SK-N-MC (cell line): ENCODE measurements at regions not wholly inside any gene's neighbourhood (a gene's known extent, or its start where the extent isn't known, plus 50 kb on each side); places are given as distances from the start of the nearest gene placed in this dataset.
"Not testable (repeated sequence)": the region's sequence is repeated elsewhere in the genome, so short reads cannot be mapped to it uniquely, and the experiment has no call there.

Source experiments
- DNase-seq: peaks from one replicate; pipeline ENCODE4 v3.0.0-alpha.2; 2011; ENCODE audit warnings: low read depth, low spot score
- H3K27ac ChIP-seq: fragments of 200-600 bp; sonication (generic); 2 replicates; pipeline ENCODE4 v1.5.1; 2016; ENCODE audit warnings: mixed run types
- H3K36me3 ChIP-seq: fragments of 200-600 bp; sonication (generic); 2 replicates; pipeline ENCODE4 v1.6.1; 2017; ENCODE audit warnings: antibody characterized with exemption, low read length, mixed read lengths; ENCODE audit not compliant: insufficient read depth
- H3K4me3 ChIP-seq: fragments of 200-600 bp; sonication (generic); 2 replicates; pipeline ENCODE4 v1.5.1; 2016
- H3K9ac ChIP-seq: fragments of 200-600 bp; sonication (generic); 2 replicates; pipeline ENCODE4 v1.8.0; 2017; ENCODE audit warnings: mixed run types, mixed read lengths; ENCODE audit not compliant: insufficient read length
- H3K9me3 ChIP-seq: fragments of 200-600 bp; sonication (generic); 2 replicates; pipeline ENCODE4 v1.6.1; 2017; ENCODE audit warnings: low read depth, mild to moderate bottlenecking, antibody characterized with exemption, low read length, moderate library complexity, mixed read lengths
- EZH2 ChIP-seq: fragments of 200-600 bp; sonication (generic); IDR thresholded peaks from one replicate; pipeline ENCODE4 v1.6.1; 2017; ENCODE audit warnings: antibody characterized with exemption
- FOXP2 ChIP-seq: optimal IDR thresholded peaks from 2 replicates; pipeline ENCODE3; 2011; ENCODE audit warnings: mild to moderate bottlenecking, moderate library complexity; ENCODE audit not compliant: insufficient read depth; ENCODE audit errors: extremely low read length, control extremely low read depth
- POLR2AphosphoS5 ChIP-seq: IDR thresholded peaks from 2 replicates; pipeline ENCODE4 v1.6.1; 2012; ENCODE audit warnings: mild to moderate bottlenecking, low read depth, low read length, borderline replicate concordance

DNA sequence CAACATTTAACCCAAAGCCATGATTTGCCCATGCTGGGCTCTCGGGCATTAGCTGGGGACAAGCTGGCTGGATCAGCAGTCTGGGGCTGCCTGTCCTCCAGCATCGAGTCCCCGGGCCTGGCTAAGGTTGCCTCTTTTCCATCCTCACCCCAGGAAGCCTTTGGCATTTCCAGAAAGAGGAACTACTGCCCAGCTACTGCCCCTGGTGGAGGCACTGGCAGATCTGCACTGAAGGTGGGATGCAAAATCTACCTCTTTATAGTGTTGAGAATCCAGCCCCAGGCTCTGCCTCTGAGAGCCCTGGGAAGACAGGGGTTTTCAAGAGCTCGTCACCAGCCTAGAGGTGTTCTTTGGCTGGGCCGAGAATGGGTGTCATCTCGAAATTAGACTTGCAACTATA, 635.9 kb downstream of the MATN1 start:
- no peaks in the 10 kb centered on the region for H3K9me3 ChIP-seq
- no peak overlapping the region for H3K4me3 ChIP-seq
- H3K36me3 ChIP-seq: no peaks in the 10 kb centered on the region
- H3K27ac ChIP-seq: no peak overlapping the region
- H3K9ac ChIP-seq: no peak overlapping the region
- DNase-seq: no peak
- TF ChIP-seq EZH2 (no peak), POLR2AphosphoS5 (no peak), FOXP2 (no peak)

DNA sequence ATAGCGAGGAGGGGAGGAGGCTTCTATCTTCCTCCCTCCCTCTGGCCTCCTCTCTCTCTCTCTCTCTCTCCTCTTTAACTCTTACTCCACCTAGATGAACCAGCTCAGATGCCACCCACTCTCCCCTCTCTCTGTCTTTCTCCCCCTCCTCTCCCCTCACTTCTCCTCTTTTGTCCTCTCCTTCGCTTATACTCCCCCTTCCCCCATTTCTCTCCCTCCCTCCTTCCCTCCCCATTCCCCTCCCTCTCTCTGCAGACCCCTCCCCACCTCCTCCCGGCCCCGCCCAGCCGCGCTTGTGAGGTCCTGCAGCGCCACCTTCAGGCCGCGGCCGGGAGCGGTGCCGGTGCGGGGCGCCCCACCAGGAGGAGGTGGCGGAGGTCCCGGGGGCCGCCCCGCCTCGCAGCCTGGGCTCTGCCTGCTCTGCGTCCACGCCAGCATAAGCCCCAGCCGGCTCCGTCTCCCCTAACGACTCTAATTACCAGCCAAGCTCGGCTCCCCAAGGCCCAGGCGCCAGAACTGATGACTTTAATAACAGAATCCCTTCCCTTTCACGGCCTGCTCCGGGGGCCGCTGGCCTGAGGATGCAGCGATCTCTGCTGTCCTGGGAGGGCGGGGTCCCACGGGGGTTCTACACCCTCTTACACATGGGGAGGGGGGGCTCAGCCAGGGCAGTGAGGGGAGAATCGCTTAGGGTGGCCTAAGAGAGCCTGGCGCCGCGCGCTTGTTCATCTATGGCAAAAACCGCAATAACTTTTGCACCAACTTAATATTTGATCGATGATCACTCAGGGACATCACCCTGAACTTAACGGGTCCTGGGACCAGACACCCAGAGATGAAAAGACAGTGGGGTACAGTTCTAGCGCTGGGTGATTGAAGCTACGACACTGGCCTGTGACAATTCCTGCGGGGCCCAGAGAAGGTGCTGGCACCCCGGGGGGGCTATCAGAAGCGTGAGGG, 637.3 kb downstream of the MATN1 start:
- DNase-seq: no peak
- H3K4me3 ChIP-seq: no peak overlapping the region

DNA sequence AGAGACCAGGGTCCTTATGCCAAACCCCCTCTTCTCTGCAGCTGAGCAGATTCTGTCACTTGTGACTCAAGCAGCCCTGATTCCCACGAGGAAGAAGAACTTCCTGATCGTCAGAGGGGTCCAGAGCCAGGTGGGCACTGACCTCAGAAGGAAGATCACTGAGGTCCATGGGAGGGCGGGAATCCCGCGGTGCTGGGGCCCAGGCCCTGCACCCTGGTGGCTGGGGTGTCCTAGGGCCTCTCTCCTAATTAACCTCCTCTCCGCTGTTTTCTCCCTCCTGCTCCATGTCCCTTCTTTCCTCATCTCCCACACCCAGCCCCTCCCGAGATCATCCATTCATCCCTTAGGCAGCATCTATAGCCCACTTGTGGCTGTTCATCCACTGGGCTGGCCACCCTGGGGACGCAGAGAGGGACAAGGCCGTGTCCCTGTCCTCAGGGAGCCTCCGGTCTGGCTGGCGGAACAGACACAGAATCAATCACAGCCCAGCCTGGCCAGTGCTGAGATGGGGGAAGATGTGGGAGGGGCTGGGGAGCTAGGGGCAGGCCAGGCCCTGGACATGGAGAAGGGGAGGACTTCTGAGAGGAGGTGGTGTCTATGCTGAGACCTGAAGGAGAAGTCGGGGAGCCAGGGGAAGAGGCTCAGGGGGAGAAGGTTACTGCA, 638.3 kb downstream of the MATN1 start:
- no peak for DNase-seq
- TF ChIP-seq POLR2AphosphoS5 (no peak), FOXP2 (no peak), EZH2 (no peak)
- no peaks in the 10 kb centered on the region for H3K36me3 ChIP-seq
- H3K9me3 ChIP-seq: no peaks in the 10 kb centered on the region
- H3K4me3 ChIP-seq: no peak overlapping the region
- H3K9ac ChIP-seq: no peak overlapping the region
- H3K27ac ChIP-seq: no peak overlapping the region

More for the DNA sequence above, 637.3 kb downstream of the MATN1 start:
- Histone ChIP-seq H3K27ac (no peak overlapping the region), H3K36me3 (no peaks in the 10 kb centered on the region), H3K9me3 (no peaks in the 10 kb centered on the region), H3K9ac (no peak overlapping the region)
- TF ChIP-seq FOXP2: no peak
- TF ChIP-seq POLR2AphosphoS5: no peak
- TF ChIP-seq EZH2: no peak

DNA sequence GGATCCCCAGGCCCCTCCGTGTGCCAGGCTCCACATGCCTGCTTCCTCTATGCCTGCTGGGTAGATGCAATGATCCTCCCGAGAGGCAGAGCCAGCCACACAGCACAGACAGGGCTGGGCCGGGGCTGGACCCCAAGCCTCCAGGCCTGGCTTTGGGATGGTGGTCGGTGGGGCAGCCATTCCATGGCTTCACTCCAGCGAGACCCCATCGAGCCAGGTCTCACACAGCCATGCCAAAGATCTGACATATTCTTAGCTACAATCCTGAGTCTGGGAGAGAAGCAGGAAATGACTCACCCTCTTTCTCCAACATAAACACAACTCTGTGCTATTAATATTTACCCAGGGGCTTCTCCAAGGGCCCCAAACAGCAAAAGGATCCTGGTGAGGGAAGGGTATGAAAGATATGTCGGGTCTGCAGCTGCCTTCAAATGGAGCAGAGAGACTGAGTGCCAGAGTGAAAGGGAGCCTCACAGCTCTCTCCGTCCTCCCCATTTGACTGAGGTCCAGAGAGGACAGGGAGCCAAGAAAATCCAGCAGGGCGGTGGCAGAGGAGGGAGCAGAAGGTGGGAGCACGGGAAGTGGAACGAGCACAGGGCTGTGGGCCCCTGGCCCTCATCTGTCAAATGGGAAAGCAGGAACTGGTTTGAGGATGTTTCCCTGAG, 639.5 kb downstream of the MATN1 start:
- H3K9ac ChIP-seq: no peak overlapping the region
- TF ChIP-seq EZH2 (no peak), POLR2AphosphoS5 (no peak), FOXP2 (no peak)
- H3K4me3 ChIP-seq: no peak overlapping the region

DNA sequence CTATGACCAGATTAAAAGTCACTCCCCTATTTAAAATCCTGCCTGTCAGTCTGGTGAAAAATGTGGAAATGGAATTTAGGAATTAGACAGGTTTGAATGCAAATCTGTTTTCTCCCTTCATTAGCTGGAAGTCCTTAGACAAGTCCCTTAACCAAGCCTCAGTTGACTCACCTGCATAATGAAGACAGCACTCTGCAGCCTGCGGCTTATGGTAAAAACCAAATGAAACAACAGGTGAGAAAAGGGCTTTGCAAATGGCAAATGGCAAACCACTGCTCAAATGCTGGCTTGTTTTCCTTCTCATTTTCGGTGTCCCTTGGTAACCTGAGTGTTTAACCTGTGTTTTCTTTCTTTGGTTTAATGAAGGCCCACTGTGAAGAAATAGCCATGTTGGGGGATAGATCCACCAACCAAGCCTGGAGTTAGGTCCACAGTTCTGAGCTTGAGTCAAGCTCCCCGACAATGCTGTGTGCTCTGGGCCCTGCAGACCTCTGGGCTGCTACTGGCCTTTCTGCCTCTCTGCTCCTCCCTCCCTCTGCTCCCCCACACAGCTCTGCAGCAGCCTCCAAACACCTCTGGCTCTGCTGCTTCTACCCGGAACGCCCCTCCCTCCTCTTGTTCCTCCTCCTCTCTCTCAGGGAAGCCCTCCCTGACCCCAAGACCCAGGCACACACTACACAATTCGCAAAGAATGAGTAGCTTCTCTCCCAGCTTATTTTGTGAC, 641.8 kb downstream of the MATN1 start:
- H3K9me3 ChIP-seq: no peaks in the 10 kb centered on the region
- no peak for DNase-seq
- TF ChIP-seq FOXP2 (no peak), EZH2 (no peak), POLR2AphosphoS5 (no peak)
- no peak overlapping the region for H3K27ac ChIP-seq
- no peak overlapping the region for H3K9ac ChIP-seq
- H3K36me3 ChIP-seq: no peaks in the 10 kb centered on the region
- no peak overlapping the region for H3K4me3 ChIP-seq

More for the DNA sequence above, 639.5 kb downstream of the MATN1 start:
- no peak for DNase-seq
- H3K36me3 ChIP-seq: no peaks in the 10 kb centered on the region
- no peak overlapping the region for H3K27ac ChIP-seq
- H3K9me3 ChIP-seq: no peaks in the 10 kb centered on the region

DNA sequence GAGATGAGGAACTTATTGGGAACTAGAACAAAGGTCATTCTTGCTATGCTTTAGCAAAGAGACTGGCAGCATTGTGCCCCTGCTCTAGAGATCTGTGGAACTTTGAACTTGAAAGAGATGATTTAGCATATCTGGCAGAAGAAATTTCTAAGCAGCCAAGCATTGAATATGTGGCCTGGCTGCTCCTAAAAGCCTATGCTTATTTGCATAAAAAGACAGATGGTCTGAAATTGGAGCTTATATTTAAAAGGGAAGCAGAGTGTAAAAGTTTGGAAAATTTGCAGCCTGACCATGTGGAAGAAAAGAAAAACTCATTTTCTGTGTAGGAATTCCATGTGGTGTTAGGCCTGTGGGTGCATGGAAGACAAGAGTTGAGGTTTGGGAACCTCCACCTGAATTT, 647.5 kb downstream of the MATN1 start:
- H3K27ac ChIP-seq, H3K9me3 ChIP-seq, DNase-seq, H3K4me3 ChIP-seq, H3K36me3 ChIP-seq, H3K9ac ChIP-seq: not testable (repeated sequence)

DNA sequence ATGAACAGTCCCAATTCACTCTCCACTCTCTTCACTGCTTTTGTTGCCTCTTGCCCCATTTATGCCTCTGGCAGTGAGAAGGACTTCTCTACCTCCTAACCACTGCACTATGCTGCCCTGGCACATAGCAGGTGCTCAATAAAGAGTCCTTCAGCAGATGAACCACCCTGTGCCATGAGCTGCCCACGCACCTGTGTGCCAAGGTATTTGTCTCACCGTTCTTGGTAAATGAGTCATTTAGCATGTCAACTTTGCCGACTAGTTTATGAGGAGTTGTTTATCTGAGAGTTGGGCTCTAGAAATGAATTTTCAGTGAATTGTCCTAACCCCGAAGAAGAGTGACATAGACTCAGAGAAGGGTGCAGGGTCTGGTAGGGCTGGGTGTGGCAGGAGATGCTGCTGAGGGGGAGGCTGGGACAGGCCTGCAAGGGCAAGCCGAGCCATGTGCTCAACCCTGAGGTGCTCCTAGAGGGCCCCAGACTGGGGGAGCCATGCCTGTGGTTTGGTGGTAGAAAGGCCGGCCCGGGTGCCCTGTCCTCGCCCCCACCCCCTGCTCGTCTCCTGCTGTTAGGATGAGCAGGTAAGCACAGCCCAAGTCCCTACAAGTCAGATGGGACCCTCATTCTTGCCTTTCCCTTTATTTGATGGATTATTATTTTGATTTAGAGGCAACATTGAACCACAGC, 654.5 kb downstream of the MATN1 start:
- DNase-seq: no peak
- Histone ChIP-seq H3K9me3 (no peaks in the 10 kb centered on the region), H3K9ac (no peak overlapping the region), H3K27ac (no peak overlapping the region), H3K36me3 (no peaks in the 10 kb centered on the region), H3K4me3 (no peak overlapping the region)
- TF ChIP-seq POLR2AphosphoS5: no peak
- no peak for TF ChIP-seq EZH2

DNA sequence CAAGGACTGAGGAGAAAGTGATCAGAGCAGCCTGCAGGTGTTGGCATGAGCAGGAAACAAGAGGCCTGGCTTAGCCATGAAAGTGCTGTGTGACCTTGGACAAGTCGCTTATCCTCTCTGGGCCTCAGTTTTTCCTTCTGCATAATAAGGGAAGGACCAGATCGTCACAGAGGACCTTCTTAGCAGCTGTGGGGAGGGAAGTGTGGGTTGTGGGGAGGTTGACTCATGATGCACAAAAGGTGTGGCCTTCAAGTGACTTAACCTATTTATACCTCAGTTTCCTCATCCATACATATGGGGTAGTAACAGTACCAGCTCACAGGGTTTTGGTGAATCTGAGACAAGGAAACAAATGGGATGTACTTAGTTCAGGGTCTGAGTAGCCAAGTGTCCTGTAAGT, 658.8 kb downstream of the MATN1 start:
- no peak overlapping the region for H3K9ac ChIP-seq
- H3K4me3 ChIP-seq: no peak overlapping the region
- TF ChIP-seq POLR2AphosphoS5 (no peak), EZH2 (no peak), FOXP2 (no peak)
- DNase-seq: no peak
- H3K27ac ChIP-seq: no peak overlapping the region
- no peaks in the 10 kb centered on the region for H3K9me3 ChIP-seq
- H3K36me3 ChIP-seq: no peaks in the 10 kb centered on the region
